Spleen (tissue), 11 donors: ENCODE measurements at regions not wholly inside any gene's neighbourhood (a gene's known extent, or its start where the extent isn't known, plus 50 kb on each side); places are given as distances from the start of the nearest gene placed in this dataset.

Experiments
- DNase-seq: peaks from one replicate; pipeline ENCODE4 v3.0.0-alpha.2; 2020
- H3K27ac ChIP-seq, 8 donors: fragments of 200-600 bp; sonication (generic) in 7 of 8; 1 replicate in 4 of 8; 2 replicates in 4 of 8; pipeline versions ENCODE4 v1.5.0 to v1.8.0; 2016 to 2021; ENCODE audit warnings: inconsistent platforms in 4 of 8, mild to moderate bottlenecking in 4 of 8, moderate library complexity in 1 of 8
- H3K27me3 ChIP-seq, 7 donors: fragments of 200-600 bp; sonication (generic) in 6 of 7; replicated peaks in 1 of 7; 1 replicate in 4 of 7; 2 replicates in 3 of 7; pipeline versions ENCODE4 v1.5.0 to v1.8.0; 2016 to 2021; ENCODE audit warnings: inconsistent platforms in 3 of 7, mild to moderate bottlenecking in 1 of 7
- H3K36me3 ChIP-seq, 6 donors: fragments of 200-600 bp; sonication (generic) in 5 of 6; 1 replicate in 4 of 6; 2 replicates in 2 of 6; pipeline versions ENCODE4 v1.5.0 to v1.8.0; 2016 to 2021; ENCODE audit warnings: inconsistent platforms in 2 of 6
- H3K4me1 ChIP-seq, 6 donors: fragments of 200-600 bp; sonication (generic) in 5 of 6; 1 replicate in 3 of 6; 2 replicates in 3 of 6; pipeline versions ENCODE4 v1.5.0 to v1.8.0; 2016 to 2021; ENCODE audit warnings: inconsistent platforms in 3 of 6
- H3K4me3 ChIP-seq, 8 donors: fragments of 200-600 bp; sonication (generic) in 7 of 8; 1 replicate in 4 of 8; 2 replicates in 4 of 8; pipeline versions ENCODE4 v1.5.0 to v1.8.0; 2016 to 2021; ENCODE audit warnings: inconsistent platforms in 4 of 8, mild to moderate bottlenecking in 4 of 8, moderate library complexity in 2 of 8
- H3K9me3 ChIP-seq, 8 donors: fragments of 200-600 bp; sonication (generic) in 7 of 8; 1 replicate in 4 of 8; 2 replicates in 4 of 8; pipeline versions ENCODE4 v1.5.0 to v1.8.0; 2016 to 2021; ENCODE audit warnings: inconsistent platforms in 4 of 8
- POLR2A ChIP-seq, 3 donors: fragments of 450-650 bp; IDR thresholded peaks; one replicate each; pipeline ENCODE4 v1.5.1; 2017; ENCODE audit warnings: antibody characterized with exemption in 3 of 3, mild to moderate bottlenecking in 1 of 3
- POLR2AphosphoS5 ChIP-seq, 3 donors: sonication (generic); formaldehyde crosslinking; IDR thresholded peaks; one replicate each; pipeline ENCODE4 v1.5.1; 2017; ENCODE audit warnings: antibody characterized with exemption in 3 of 3
- whole genome bisulfite sequencing, 5 donors: extraction: QIAGEN DNeasy Blood & Tissue Kit in 3 of 5; methylation state at CpG; one replicate each; pipeline versions ENCODE4 v1.1.5 to v1.1.7; 2013 to 2018; 5-methylcytosine and 5-hydroxymethylcytosine counted together
- intact Hi-C: fragments of 100-400 bp; cut with DNase I; formaldehyde crosslinking; loops from one replicate; pipeline ENCODE4 v1.15.0; 2023; ENCODE audit warnings: low total_unique reads
- TF ChIP-seq, protein P1 (sequence below), 11 experiments: fragments of 200-600 bp in 7 of 11; fragments of 450-650 bp in 4 of 11; sonication (generic) in 4 of 11; IDR thresholded peaks in 8 of 11; conservative IDR thresholded peaks in 3 of 11; 1 replicate in 7 of 11; 2 replicates in 4 of 11; pipeline versions ENCODE4 v1.4.0 to v1.8.0; 2016 to 2021; ENCODE audit warnings: antibody characterized with exemption in 11 of 11, inconsistent platforms in 4 of 11, mild to moderate bottlenecking in 1 of 11
- donor health status: healthy with polysubstance abuse.
- donor health status: DM: no; HTN: no; CAD: no; lungs with moderate emphysema.
- donor health status: DM: no; HTN: no; CAD: no.
- donor health status: Bipolar disorder and iron deficiency.
- donor health status: healthy.
- donor health status: DM: no; HTN: no; CAD: no.
- donor health status: DM: yes; HTN: yes; CAD: no.

DNA sequence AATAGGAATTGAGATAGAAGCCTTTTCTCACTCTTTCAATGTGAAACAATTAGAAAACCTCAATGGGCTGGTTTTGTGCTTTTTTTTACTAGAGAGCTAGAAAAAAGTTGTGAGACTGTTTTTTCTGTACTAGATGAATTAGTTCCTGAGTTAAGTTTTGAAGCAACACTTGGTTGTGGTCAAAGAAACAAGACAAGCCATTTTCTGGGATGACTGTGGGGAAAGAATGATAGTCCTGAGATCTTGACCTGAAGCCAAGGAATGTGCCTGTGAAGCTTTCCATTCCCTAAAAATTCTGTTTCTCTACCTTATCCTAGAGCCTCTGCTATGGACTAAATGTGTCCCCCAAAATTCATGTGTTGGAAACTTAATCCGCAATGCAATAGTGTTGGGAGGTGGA lies 157.8 kb upstream of the TLL1 start:
- H3K27ac ChIP-seq, result no peak overlapping the region
- intact Hi-C loops, result no loop called here

DNA sequence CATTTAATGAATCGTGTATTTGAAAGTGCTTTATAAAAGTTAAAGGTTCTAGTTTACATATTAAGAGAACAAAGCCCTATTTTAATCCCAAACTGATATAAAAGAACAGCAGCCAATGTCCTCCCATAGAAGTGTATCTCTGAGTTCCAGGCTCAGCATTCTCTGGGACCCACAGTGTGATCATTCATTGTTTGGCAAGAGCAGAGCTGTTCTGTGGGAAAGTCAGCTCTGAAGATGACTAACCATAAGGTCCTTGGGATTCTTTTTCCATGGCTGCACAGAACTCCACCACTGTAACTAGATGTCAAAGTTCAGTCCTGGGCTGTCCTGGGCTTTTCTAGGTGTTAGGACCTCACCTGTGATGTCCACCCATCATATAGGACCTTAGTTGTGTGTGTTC lies 157.0 kb upstream of the TLL1 start:
- Histone ChIP-seq H3K27ac (no peak overlapping the region), H3K36me3 (no peaks in the 10 kb centered on the region), H3K4me3 (no peak overlapping the region), H3K27me3 (no peaks in the 10 kb centered on the region), H3K4me1 (no peaks in the 10 kb centered on the region), H3K9me3 (no peaks in the 10 kb centered on the region)
- no peak for TF ChIP-seq POLR2A (IDR thresholded peaks at IDR 0.05)
- intact Hi-C loops, result no loop called here
- no peak for DNase-seq
- WGBS, 5 donors, result 82 to 98% (median 96%) methylated on average over 1 of the region's 1 CpG

More for the DNA sequence above, 157.8 kb upstream of the TLL1 start:
- TF ChIP-seq POLR2AphosphoS5 (IDR thresholded peaks at IDR 0.05) (no peak), POLR2A (IDR thresholded peaks at IDR 0.05) (no peak)
- TF ChIP-seq, protein P1, sequence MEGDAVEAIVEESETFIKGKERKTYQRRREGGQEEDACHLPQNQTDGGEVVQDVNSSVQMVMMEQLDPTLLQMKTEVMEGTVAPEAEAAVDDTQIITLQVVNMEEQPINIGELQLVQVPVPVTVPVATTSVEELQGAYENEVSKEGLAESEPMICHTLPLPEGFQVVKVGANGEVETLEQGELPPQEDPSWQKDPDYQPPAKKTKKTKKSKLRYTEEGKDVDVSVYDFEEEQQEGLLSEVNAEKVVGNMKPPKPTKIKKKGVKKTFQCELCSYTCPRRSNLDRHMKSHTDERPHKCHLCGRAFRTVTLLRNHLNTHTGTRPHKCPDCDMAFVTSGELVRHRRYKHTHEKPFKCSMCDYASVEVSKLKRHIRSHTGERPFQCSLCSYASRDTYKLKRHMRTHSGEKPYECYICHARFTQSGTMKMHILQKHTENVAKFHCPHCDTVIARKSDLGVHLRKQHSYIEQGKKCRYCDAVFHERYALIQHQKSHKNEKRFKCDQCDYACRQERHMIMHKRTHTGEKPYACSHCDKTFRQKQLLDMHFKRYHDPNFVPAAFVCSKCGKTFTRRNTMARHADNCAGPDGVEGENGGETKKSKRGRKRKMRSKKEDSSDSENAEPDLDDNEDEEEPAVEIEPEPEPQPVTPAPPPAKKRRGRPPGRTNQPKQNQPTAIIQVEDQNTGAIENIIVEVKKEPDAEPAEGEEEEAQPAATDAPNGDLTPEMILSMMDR (IDR thresholded peaks at IDR 0.05 in 8 of 11, conservative IDR thresholded peaks at IDR 0.05 in 3 of 11), result no peak
- Histone ChIP-seq H3K36me3 (no peaks in the 10 kb centered on the region), H3K4me1 (no peaks in the 10 kb centered on the region), H3K4me3 (no peak overlapping the region), H3K9me3 (no peaks in the 10 kb centered on the region), H3K27me3 (no peaks in the 10 kb centered on the region)
- DNase-seq, result no peak
- 94 to 96% (median 95%) methylated on average over 1 of the region's 1 CpG for WGBS, 5 donors

DNA sequence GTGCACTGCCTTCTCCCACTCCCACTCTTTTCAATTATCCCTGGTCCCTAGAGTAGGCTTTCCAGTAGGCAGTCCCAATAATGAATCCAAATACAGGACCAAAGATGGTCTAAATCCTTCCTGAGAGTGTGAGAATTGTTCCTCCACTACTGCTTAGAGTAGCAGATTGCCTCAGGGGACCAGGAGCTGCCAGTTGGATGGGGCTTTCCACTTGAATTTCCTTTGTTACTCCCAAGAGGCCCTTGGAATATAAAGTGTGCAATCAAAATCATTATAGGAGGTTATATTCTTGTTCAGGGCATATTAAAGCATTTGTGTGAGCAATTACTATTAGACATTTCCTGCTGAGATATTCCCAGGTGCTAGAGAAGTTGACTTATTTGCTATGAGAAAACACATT lies 156.6 kb upstream of the TLL1 start:
- Histone ChIP-seq H3K27ac (no peak overlapping the region), H3K36me3 (no peaks in the 10 kb centered on the region), H3K4me1 (no peaks in the 10 kb centered on the region), H3K9me3 (no peaks in the 10 kb centered on the region), H3K27me3 (no peaks in the 10 kb centered on the region), H3K4me3 (no peak overlapping the region)
- intact Hi-C loops, result no loop called here
- no peak for DNase-seq
- TF ChIP-seq POLR2AphosphoS5 (IDR thresholded peaks at IDR 0.05), result no peak
- no peak for TF ChIP-seq POLR2A (IDR thresholded peaks at IDR 0.05)
- TF ChIP-seq, protein P1 (IDR thresholded peaks at IDR 0.05 in 8 of 11, conservative IDR thresholded peaks at IDR 0.05 in 3 of 11), result no peak

DNA sequence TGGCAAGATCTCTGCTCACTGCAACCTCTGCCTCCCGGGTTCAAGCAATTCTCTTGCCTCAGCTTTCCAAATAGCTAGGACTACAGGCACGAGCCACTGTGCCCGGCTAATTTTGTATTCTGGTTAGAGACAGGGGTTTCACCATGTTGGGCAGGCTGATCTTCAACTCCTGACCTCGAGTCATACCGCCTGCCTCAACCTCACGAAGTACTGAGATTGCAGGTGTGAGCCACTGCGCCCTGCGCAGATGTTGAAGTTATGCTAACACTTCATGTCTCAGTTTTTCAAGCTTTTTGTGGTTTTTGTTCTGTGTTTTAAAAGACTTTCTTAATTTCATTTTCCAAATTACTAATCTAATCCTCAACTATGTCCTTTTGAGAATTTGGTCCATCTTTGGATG lies 154.4 kb upstream of the TLL1 start:
- intact Hi-C loops, result no loop called here
- H3K27ac ChIP-seq, result no peak overlapping the region
- H3K4me1 ChIP-seq, result no peaks in the 10 kb centered on the region
- no peak for DNase-seq
- no peaks in the 10 kb centered on the region for H3K9me3 ChIP-seq
- H3K27me3 ChIP-seq, result no peaks in the 10 kb centered on the region
- 71 to 90% (median 87%) methylated on average over 8 of the region's 8 CpGs for WGBS, 5 donors
- TF ChIP-seq POLR2AphosphoS5 (IDR thresholded peaks at IDR 0.05) (no peak), POLR2A (IDR thresholded peaks at IDR 0.05) (no peak)
- TF ChIP-seq, protein P1 (IDR thresholded peaks at IDR 0.05 in 8 of 11, conservative IDR thresholded peaks at IDR 0.05 in 3 of 11), result no peak
- H3K36me3 ChIP-seq, result no peaks in the 10 kb centered on the region
- no peak overlapping the region for H3K4me3 ChIP-seq

DNA sequence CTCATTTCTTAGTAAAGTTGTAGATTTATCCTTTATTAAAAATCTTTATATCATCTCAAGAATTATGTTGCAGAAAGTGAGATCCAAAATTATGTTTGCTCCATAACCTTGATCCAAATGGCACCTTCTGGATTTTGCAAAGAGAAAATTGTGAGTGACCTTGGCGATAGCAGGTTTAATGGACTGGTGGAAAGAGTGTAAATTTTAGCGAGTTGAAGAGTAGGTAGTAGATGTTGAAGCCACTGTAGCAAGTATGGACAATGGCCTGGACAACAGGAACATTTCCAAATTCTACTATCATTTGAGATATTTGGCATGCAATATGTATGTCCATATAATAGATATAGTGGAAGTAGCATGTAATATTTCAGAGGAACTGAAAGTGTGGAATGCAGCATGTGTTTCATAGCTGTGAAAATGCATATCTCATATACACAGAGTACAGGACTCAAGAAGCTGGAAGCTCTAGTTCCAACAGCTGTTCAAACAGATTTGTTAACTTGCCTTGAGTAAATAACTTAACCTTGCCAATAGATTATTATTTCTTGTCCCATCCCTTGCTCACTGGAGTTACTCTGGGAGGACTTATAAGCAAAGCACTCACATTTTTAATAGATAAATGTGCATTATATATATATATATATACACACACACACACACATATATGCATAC lies 152.5 kb upstream of the TLL1 start:
- WGBS, 5 donors, result 84 to 94% (median 89%) methylated on average over 2 of the region's 2 CpGs

More for the DNA sequence above, 152.5 kb upstream of the TLL1 start:
- TF ChIP-seq POLR2AphosphoS5 (IDR thresholded peaks at IDR 0.05) (no peak), POLR2A (IDR thresholded peaks at IDR 0.05) (no peak)
- TF ChIP-seq, protein P1 (IDR thresholded peaks at IDR 0.05 in 8 of 11, conservative IDR thresholded peaks at IDR 0.05 in 3 of 11), result no peak
- no peak overlapping the region for H3K27ac ChIP-seq
- no peak overlapping the region for H3K4me3 ChIP-seq
- no peaks in the 10 kb centered on the region for H3K9me3 ChIP-seq
- DNase-seq, result no peak
- H3K4me1 ChIP-seq, result no peaks in the 10 kb centered on the region
- H3K36me3 ChIP-seq, result no peaks in the 10 kb centered on the region
- H3K27me3 ChIP-seq, result no peaks in the 10 kb centered on the region
- intact Hi-C loops, result no loop called here
